NCI-H1436 (cell line): ENCODE measurements at regions not wholly inside any gene's neighbourhood (a gene's known extent, or its start where the extent isn't known, plus 50 kb on each side); places are given as distances from the start of the nearest gene placed in this dataset.
A peak's percentile ranks its signal among the peaks of the same experiment; 100 is the strongest.

Source experiments
- DNase-seq: peaks from one replicate; lab custom pipeline; 2025; lab: John Stamatoyannopoulos, UW

- no peak for DNase-seq
Observed at GRCh38 chr5:7018198-7018597, 305.0 kb downstream of the TENT4A start.

- DNase-seq: no peak
Observed at GRCh38 chr5:7018601-7019000, 305.4 kb downstream of the TENT4A start.

- no peak for DNase-seq
Observed at GRCh38 chr5:7036192-7036835, 323.1 kb downstream of the TENT4A start.

GRCh38 chr5:7039074-7039473 is 325.8 kb downstream of the TENT4A start:
- no peak for DNase-seq

GRCh38 chr5:7040111-7040510 is 326.9 kb downstream of the TENT4A start:
- DNase-seq: no peak

GRCh38 chr5:7043797-7044196 is 330.6 kb downstream of the TENT4A start:
- DNase-seq: no peak

GRCh38 chr5:7047511-7048261 is 334.5 kb downstream of the TENT4A start:
- no peak for DNase-seq

GRCh38 chr5:7050986-7051385 is 337.8 kb downstream of the TENT4A start:
- DNase-seq: no peak

GRCh38 chr5:7053125-7053524 is 339.9 kb downstream of the TENT4A start:
- DNase-seq: no peak

GRCh38 chr5:7053528-7054209 is 340.4 kb downstream of the TENT4A start:
- no peak for DNase-seq

- no peak for DNase-seq
Observed at GRCh38 chr5:7066471-7067235, 329.3 kb upstream of the ADCY2 start.

GRCh38 chr5:7068156-7068555 is 327.8 kb upstream of the ADCY2 start:
- no peak for DNase-seq

GRCh38 chr5:7068899-7069298 is 327.0 kb upstream of the ADCY2 start:
- no peak for DNase-seq

GRCh38 chr5:7072188-7072587 is 323.8 kb upstream of the ADCY2 start:
- DNase-seq: no peak

GRCh38 chr5:7073666-7074065 is 322.3 kb upstream of the ADCY2 start:
- DNase-seq: no peak

GRCh38 chr5:7074176-7074575 is 321.8 kb upstream of the ADCY2 start:
- DNase-seq: no peak

- no peak for DNase-seq
Observed at GRCh38 chr5:7075470-7075869, 320.5 kb upstream of the ADCY2 start.

GRCh38 chr5:7078101-7078500 is 317.8 kb upstream of the ADCY2 start:
- no peak for DNase-seq

- peak; percentile 31 for DNase-seq
Observed at GRCh38 chr5:7078901-7079300, 317.0 kb upstream of the ADCY2 start.

- no peak for DNase-seq
Observed at GRCh38 chr5:7080501-7080900, 315.4 kb upstream of the ADCY2 start.

- DNase-seq: no peak
Observed at GRCh38 chr5:7087719-7088297, 308.1 kb upstream of the ADCY2 start.

- no peak for DNase-seq
Observed at GRCh38 chr5:7088849-7089248, 307.1 kb upstream of the ADCY2 start.
